ENCODE measurements at regions not wholly inside any gene's neighbourhood (a gene's known extent, or its start where the extent isn't known, plus 50 kb on each side); places are given as distances from the start of the nearest gene placed in this dataset.

DNA sequence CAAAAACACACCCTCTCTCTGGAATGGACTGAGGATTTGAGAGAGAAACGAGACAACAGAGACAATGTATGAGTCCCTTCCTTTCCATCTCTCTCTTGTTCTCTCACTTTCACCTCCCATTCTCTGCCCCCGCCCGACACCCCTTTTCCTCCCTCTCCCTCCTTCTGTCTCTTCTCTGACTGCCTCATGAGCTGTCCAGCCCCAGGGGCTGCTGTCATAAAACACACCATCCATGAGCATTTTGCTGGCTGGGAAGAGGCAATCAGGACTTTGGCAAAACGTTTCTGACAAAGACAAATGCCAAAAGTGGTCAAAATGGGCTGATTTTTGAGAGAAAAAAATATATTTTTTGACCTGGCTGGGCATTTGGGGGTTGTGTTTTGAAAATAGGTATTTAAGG, 377.2 kb downstream of the EN1 start (continued):
- TF ChIP-seq, protein P1, sequence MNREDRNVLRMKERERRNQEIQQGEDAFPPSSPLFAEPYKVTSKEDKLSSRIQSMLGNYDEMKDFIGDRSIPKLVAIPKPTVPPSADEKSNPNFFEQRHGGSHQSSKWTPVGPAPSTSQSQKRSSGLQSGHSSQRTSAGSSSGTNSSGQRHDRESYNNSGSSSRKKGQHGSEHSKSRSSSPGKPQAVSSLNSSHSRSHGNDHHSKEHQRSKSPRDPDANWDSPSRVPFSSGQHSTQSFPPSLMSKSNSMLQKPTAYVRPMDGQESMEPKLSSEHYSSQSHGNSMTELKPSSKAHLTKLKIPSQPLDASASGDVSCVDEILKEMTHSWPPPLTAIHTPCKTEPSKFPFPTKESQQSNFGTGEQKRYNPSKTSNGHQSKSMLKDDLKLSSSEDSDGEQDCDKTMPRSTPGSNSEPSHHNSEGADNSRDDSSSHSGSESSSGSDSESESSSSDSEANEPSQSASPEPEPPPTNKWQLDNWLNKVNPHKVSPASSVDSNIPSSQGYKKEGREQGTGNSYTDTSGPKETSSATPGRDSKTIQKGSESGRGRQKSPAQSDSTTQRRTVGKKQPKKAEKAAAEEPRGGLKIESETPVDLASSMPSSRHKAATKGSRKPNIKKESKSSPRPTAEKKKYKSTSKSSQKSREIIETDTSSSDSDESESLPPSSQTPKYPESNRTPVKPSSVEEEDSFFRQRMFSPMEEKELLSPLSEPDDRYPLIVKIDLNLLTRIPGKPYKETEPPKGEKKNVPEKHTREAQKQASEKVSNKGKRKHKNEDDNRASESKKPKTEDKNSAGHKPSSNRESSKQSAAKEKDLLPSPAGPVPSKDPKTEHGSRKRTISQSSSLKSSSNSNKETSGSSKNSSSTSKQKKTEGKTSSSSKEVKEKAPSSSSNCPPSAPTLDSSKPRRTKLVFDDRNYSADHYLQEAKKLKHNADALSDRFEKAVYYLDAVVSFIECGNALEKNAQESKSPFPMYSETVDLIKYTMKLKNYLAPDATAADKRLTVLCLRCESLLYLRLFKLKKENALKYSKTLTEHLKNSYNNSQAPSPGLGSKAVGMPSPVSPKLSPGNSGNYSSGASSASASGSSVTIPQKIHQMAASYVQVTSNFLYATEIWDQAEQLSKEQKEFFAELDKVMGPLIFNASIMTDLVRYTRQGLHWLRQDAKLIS (CRISPR knock-in tag; IDR thresholded peaks at IDR 0.05; ENCODE audit: borderline replicate concordance), result no peak
- TF ChIP-seq, protein P2, sequence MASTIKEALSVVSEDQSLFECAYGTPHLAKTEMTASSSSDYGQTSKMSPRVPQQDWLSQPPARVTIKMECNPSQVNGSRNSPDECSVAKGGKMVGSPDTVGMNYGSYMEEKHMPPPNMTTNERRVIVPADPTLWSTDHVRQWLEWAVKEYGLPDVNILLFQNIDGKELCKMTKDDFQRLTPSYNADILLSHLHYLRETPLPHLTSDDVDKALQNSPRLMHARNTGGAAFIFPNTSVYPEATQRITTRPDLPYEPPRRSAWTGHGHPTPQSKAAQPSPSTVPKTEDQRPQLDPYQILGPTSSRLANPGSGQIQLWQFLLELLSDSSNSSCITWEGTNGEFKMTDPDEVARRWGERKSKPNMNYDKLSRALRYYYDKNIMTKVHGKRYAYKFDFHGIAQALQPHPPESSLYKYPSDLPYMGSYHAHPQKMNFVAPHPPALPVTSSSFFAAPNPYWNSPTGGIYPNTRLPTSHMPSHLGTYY (CRISPR knock-in tag; IDR thresholded peaks at IDR 0.05), result no peak
- TF ChIP-seq NR2C2 (CRISPR knock-in tag; IDR thresholded peaks at IDR 0.05) (no peak), SMAD3 (CRISPR knock-in tag; IDR thresholded peaks at IDR 0.05; ENCODE audit: borderline replicate concordance) (no peak), ZNF423 (CRISPR knock-in tag; IDR thresholded peaks at IDR 0.05) (no peak), ATF6 (CRISPR knock-in tag; IDR thresholded peaks at IDR 0.05) (no peak), SP1 (CRISPR knock-in tag; conservative IDR thresholded peaks at IDR 0.05) (no peak), ZNF425 (CRISPR knock-in tag; conservative IDR thresholded peaks at IDR 0.05) (no peak)

DNA sequence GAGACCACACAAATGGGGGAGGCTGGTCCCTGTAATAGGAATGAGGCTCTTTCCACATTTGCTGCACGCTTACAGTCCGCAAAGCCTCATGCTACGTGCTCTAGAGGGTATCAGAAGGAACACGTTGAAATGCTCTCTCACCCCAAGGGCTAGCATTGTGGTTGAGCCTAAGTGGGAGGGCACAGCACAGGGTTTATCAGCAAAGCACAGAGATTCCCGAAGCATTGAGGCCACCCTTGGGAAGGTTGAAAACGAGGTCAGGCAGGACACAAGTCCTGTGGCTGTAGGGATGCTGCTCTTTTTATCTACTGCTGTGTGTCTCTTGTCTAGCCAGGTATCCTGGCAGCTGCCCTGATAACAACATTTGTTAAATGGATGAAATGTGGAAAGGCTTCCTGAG, 378.3 kb downstream of the EN1 start:
- H3K36me3 Mint-ChIP-seq, result no peaks in the 10 kb centered on the region
- ChIA-PET POLR2A (no interaction called here), CTCF (no interaction called here)
- H3K27me3 Mint-ChIP-seq (ENCODE audit: low read depth), result no peaks in the 10 kb centered on the region
- no peak overlapping the region for H3K27ac Mint-ChIP-seq
- ATAC-seq (no peak), DNase-seq (ENCODE audit: low spot score) (no peak)
- H3K4me1 Mint-ChIP-seq, result peaks cover 24% of the 10 kb centered on the region
- no peaks in the 10 kb centered on the region for H3K9me3 Mint-ChIP-seq
- H3K4me3 Mint-ChIP-seq, result no peak overlapping the region
- no peak for TF ChIP-seq CREB1 (CRISPR knock-in tag; IDR thresholded peaks at IDR 0.05)
- TF ChIP-seq, protein P3, sequence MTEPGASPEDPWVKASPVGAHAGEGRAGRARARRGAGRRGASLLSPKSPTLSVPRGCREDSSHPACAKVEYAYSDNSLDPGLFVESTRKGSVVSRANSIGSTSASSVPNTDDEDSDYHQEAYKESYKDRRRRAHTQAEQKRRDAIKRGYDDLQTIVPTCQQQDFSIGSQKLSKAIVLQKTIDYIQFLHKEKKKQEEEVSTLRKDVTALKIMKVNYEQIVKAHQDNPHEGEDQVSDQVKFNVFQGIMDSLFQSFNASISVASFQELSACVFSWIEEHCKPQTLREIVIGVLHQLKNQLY (CRISPR knock-in tag; IDR thresholded peaks at IDR 0.05), result no peak
- no peak for TF ChIP-seq ATF2 (CRISPR knock-in tag; IDR thresholded peaks at IDR 0.05; ENCODE audit: borderline replicate concordance, low read depth)
- no peak for TF ChIP-seq TP53 (CRISPR knock-in tag; IDR thresholded peaks at IDR 0.05)
- TF ChIP-seq, protein P4, sequence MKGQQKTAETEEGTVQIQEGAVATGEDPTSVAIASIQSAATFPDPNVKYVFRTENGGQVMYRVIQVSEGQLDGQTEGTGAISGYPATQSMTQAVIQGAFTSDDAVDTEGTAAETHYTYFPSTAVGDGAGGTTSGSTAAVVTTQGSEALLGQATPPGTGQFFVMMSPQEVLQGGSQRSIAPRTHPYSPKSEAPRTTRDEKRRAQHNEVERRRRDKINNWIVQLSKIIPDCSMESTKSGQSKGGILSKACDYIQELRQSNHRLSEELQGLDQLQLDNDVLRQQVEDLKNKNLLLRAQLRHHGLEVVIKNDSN (CRISPR knock-in tag; IDR thresholded peaks at IDR 0.05), result no peak
- no peak for TF ChIP-seq SP1 (CRISPR knock-in tag; conservative IDR thresholded peaks at IDR 0.05)
- TF ChIP-seq, protein P5, sequence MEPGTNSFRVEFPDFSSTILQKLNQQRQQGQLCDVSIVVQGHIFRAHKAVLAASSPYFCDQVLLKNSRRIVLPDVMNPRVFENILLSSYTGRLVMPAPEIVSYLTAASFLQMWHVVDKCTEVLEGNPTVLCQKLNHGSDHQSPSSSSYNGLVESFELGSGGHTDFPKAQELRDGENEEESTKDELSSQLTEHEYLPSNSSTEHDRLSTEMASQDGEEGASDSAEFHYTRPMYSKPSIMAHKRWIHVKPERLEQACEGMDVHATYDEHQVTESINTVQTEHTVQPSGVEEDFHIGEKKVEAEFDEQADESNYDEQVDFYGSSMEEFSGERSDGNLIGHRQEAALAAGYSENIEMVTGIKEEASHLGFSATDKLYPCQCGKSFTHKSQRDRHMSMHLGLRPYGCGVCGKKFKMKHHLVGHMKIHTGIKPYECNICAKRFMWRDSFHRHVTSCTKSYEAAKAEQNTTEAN (CRISPR knock-in tag; IDR thresholded peaks at IDR 0.05), result no peak
- TF ChIP-seq, protein P6, sequence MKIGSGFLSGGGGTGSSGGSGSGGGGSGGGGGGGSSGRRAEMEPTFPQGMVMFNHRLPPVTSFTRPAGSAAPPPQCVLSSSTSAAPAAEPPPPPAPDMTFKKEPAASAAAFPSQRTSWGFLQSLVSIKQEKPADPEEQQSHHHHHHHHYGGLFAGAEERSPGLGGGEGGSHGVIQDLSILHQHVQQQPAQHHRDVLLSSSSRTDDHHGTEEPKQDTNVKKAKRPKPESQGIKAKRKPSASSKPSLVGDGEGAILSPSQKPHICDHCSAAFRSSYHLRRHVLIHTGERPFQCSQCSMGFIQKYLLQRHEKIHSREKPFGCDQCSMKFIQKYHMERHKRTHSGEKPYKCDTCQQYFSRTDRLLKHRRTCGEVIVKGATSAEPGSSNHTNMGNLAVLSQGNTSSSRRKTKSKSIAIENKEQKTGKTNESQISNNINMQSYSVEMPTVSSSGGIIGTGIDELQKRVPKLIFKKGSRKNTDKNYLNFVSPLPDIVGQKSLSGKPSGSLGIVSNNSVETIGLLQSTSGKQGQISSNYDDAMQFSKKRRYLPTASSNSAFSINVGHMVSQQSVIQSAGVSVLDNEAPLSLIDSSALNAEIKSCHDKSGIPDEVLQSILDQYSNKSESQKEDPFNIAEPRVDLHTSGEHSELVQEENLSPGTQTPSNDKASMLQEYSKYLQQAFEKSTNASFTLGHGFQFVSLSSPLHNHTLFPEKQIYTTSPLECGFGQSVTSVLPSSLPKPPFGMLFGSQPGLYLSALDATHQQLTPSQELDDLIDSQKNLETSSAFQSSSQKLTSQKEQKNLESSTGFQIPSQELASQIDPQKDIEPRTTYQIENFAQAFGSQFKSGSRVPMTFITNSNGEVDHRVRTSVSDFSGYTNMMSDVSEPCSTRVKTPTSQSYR (CRISPR knock-in tag; IDR thresholded peaks at IDR 0.05), result no peak
- no peak for TF ChIP-seq ZNF317 (CRISPR knock-in tag; IDR thresholded peaks at IDR 0.05; ENCODE audit: borderline replicate concordance, low read depth)
- TF ChIP-seq, protein P7, sequence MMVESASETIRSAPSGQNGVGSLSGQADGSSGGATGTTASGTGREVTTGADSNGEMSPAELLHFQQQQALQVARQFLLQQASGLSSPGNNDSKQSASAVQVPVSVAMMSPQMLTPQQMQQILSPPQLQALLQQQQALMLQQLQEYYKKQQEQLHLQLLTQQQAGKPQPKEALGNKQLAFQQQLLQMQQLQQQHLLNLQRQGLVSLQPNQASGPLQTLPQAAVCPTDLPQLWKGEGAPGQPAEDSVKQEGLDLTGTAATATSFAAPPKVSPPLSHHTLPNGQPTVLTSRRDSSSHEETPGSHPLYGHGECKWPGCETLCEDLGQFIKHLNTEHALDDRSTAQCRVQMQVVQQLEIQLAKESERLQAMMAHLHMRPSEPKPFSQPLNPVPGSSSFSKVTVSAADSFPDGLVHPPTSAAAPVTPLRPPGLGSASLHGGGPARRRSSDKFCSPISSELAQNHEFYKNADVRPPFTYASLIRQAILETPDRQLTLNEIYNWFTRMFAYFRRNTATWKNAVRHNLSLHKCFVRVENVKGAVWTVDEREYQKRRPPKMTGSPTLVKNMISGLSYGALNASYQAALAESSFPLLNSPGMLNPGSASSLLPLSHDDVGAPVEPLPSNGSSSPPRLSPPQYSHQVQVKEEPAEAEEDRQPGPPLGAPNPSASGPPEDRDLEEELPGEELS (CRISPR knock-in tag; IDR thresholded peaks at IDR 0.05), result no peak

All from WTC11 (cell line).